CD14-positive monocyte (primary cell): ENCODE measurements at regions not wholly inside any gene's neighbourhood (a gene's known extent, or its start where the extent isn't known, plus 50 kb on each side); places are given as distances from the start of the nearest gene placed in this dataset.

Experiments used
- DNase-seq, 3 donors: peaks; one replicate each; pipeline ENCODE4 v3.0.0-alpha.2; 2011 to 2022
- H2AFZ ChIP-seq: 2 replicates; pipeline ENCODE4 v1.6.0; 2012; ENCODE audit warnings: mild to moderate bottlenecking, low read depth, low read length, inconsistent platforms; ENCODE audit not compliant: insufficient read depth, poor library complexity, severe bottlenecking
- H3K27ac ChIP-seq, 2 donors: 1 replicate in 1 of 2; 2 replicates in 1 of 2; pipeline ENCODE4 v1.5.1; 2012 to 2013; ENCODE audit warnings: low read length in 2 of 2, control low read depth in 1 of 2, inconsistent platforms in 1 of 2, low read depth in 1 of 2, mild to moderate bottlenecking in 1 of 2
- H3K27me3 ChIP-seq, 2 donors: one replicate each; pipeline versions ENCODE4 v1.6.0 to v1.6.1; 2011 to 2013; ENCODE audit warnings: low read length in 2 of 2; ENCODE audit not compliant: control insufficient read depth in 2 of 2, insufficient read depth in 2 of 2
- H3K36me3 ChIP-seq, 2 donors: replicated peaks in 1 of 2; 1 replicate in 1 of 2; 2 replicates in 1 of 2; pipeline versions ENCODE4 v1.5.1 to v1.6.1; 2012 to 2013; ENCODE audit warnings: low read length in 2 of 2, control low read depth in 1 of 2, inconsistent platforms in 1 of 2, mild to moderate bottlenecking in 1 of 2; ENCODE audit not compliant: insufficient read depth in 2 of 2, control insufficient read depth in 1 of 2
- H3K4me1 ChIP-seq, 2 donors: 1 replicate in 1 of 2; 2 replicates in 1 of 2; pipeline versions ENCODE4 v1.5.1 to v1.6.1; 2012 to 2013; ENCODE audit warnings: low read length in 2 of 2, control low read depth in 1 of 2, inconsistent platforms in 1 of 2, mild to moderate bottlenecking in 1 of 2, moderate library complexity in 1 of 2; ENCODE audit not compliant: insufficient read depth in 2 of 2, control insufficient read depth in 1 of 2
- H3K4me2 ChIP-seq: replicated peaks from 2 replicates; pipeline ENCODE3; 2012; ENCODE audit warnings: low read length, moderate library complexity, mild to moderate bottlenecking; ENCODE audit not compliant: poor library complexity, severe bottlenecking; ENCODE audit errors: extremely low read depth
- H3K4me3 ChIP-seq, 3 experiments: fragments of 200-600 bp in 1 of 3; sonication (generic) in 1 of 3; replicated peaks in 1 of 3; 1 replicate in 2 of 3; 2 replicates in 1 of 3; pipeline ENCODE4 v1.5.1; 2011 to 2013; ENCODE audit warnings: low read length in 3 of 3, mild to moderate bottlenecking in 3 of 3, control low read depth in 2 of 3, low read depth in 2 of 3, inconsistent platforms in 1 of 3, moderate library complexity in 1 of 3
- H3K79me2 ChIP-seq: 2 replicates; pipeline ENCODE4 v1.6.0; 2012; ENCODE audit warnings: mild to moderate bottlenecking, control low read depth, inconsistent platforms, low read length, moderate library complexity; ENCODE audit not compliant: insufficient read depth
- H3K9ac ChIP-seq: 2 replicates; pipeline ENCODE4 v1.6.0; 2017; ENCODE audit warnings: low read length, mild to moderate bottlenecking; ENCODE audit not compliant: insufficient read depth, poor library complexity, severe bottlenecking
- H3K9me3 ChIP-seq, 2 donors: replicated peaks in 1 of 2; 1 replicate in 1 of 2; 2 replicates in 1 of 2; pipeline versions ENCODE4 v1.5.1 to v1.6.1; 2012 to 2013; ENCODE audit warnings: low read length in 2 of 2, control low read depth in 1 of 2; ENCODE audit not compliant: control insufficient read depth in 1 of 2, insufficient read depth in 1 of 2
- H4K20me1 ChIP-seq: 2 replicates; pipeline ENCODE4 v1.6.0; 2012; ENCODE audit warnings: mild to moderate bottlenecking, low read length, control low read depth, moderate library complexity; ENCODE audit not compliant: insufficient read depth
- H3K27ac Mint-ChIP-seq, 7 donors: one replicate each; pipeline ENCODE4 v1.8.0; 2020; ENCODE audit warnings: mild to moderate bottlenecking in 7 of 7, mixed read lengths in 7 of 7, moderate library complexity in 6 of 7, inconsistent platforms in 2 of 7
- H3K27me3 Mint-ChIP-seq, 3 donors: one replicate each; pipeline ENCODE4 v1.8.0; 2021 to 2022; ENCODE audit warnings: low read depth in 3 of 3, mild to moderate bottlenecking in 3 of 3, mixed read lengths in 3 of 3, moderate library complexity in 3 of 3, inconsistent platforms in 1 of 3
- H3K36me3 Mint-ChIP-seq, 2 donors: one replicate each; pipeline ENCODE4 v1.8.0; 2020; ENCODE audit warnings: mixed read lengths in 2 of 2, inconsistent platforms in 1 of 2, mild to moderate bottlenecking in 1 of 2
- H3K4me1 Mint-ChIP-seq: one replicate; pipeline ENCODE4 v1.8.0; 2020; ENCODE audit warnings: mild to moderate bottlenecking, mixed read lengths
- H3K4me3 Mint-ChIP-seq, 2 donors: one replicate each; pipeline ENCODE4 v1.8.0; 2020; ENCODE audit warnings: mild to moderate bottlenecking in 2 of 2, mixed read lengths in 2 of 2, moderate library complexity in 1 of 2
- H3K9me3 Mint-ChIP-seq, 7 donors: one replicate each; pipeline ENCODE4 v1.8.0; 2020 to 2022; ENCODE audit warnings: mixed read lengths in 7 of 7, mild to moderate bottlenecking in 6 of 7, moderate library complexity in 6 of 7, inconsistent platforms in 2 of 7
- WGBS: methylation state at CpG from one replicate; pipeline ENCODE4 v1.1.5; 2013; ENCODE audit warnings: missing lambda C conversion rate; ENCODE audit not compliant: insufficient coverage; 5-methylcytosine and 5-hydroxymethylcytosine counted together
- intact Hi-C, 2 donors: fragments of 100-400 bp; cut with micrococcal nuclease; formaldehyde crosslinking; loops; one replicate each; pipeline versions ENCODE4 v1.15.0 to v1.15.1; 2023
- TF ChIP-seq, protein P1 (sequence below): fragments of 200-600 bp; IDR thresholded peaks from one replicate; pipeline ENCODE4 v1.8.0; 2022; ENCODE audit warnings: antibody characterized with exemption, mild to moderate bottlenecking

DNA sequence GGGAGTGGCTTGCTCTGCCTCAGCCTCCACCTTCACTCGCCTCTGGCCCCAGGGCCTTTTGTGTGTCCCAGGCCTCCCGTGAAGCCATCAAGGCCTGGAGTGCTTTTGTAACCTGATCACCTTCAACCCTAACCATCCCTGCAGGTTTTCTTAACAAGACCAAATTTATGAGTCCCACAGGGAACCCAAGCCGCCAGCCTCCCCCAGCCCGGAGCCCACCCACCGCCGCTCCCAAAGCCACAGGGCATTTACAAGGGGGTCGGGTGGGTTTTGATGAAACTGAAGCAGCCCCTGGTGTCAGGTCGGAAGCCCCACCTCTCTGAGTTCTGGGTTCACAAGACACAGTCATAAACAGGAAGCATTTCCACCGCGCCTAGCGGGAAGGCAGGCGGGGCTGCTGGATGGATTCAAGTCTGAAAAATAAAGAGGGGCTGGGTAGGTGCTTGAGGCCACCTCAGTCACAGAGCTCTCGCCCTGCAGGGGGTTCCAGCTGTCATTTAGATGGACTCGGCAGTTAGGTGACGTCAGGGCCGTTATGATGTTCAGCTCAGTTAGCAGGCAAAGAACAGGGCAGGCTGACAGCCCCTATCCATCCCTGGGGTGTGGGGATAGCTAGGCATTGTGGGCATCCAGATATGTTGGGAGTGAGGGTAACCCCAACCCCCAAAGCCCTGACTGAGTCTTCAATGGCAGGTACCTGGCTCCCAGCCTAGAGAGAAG is 128.5 kb downstream of the BCOR start:
- Mint-ChIP-seq H3K4me1 (peaks cover 2% of the 10 kb centered on the region), H3K27ac (no peak overlapping the region), H3K9me3 (peaks cover 3 to 16% (median 9%) of the 10 kb centered on the region in 7 donors), H3K27me3 (peaks cover 0 to 11% (median 3%) of the 10 kb centered on the region in 3 donors), H3K36me3 (no peaks in the 10 kb centered on the region), H3K4me3 (no peak overlapping the region)
- Histone ChIP-seq H3K4me2 (no peak overlapping the region), H3K27me3 (no peaks in the 10 kb centered on the region), H3K4me1 (peaks cover 0 to 7% of the 10 kb centered on the region in 2 donors), H3K36me3 (no peaks in the 10 kb centered on the region), H4K20me1 (no peaks in the 10 kb centered on the region), H3K9ac (no peak overlapping the region), H2AFZ (no peak overlapping the region), H3K27ac (no peak overlapping the region), H3K4me3 (no peak overlapping the region), H3K9me3 (peaks cover 8% of the 10 kb centered on the region in 2 donors), H3K79me2 (no peaks in the 10 kb centered on the region)
- no peak for DNase-seq
- intact Hi-C loops: no loop called here
- TF ChIP-seq, protein P1, sequence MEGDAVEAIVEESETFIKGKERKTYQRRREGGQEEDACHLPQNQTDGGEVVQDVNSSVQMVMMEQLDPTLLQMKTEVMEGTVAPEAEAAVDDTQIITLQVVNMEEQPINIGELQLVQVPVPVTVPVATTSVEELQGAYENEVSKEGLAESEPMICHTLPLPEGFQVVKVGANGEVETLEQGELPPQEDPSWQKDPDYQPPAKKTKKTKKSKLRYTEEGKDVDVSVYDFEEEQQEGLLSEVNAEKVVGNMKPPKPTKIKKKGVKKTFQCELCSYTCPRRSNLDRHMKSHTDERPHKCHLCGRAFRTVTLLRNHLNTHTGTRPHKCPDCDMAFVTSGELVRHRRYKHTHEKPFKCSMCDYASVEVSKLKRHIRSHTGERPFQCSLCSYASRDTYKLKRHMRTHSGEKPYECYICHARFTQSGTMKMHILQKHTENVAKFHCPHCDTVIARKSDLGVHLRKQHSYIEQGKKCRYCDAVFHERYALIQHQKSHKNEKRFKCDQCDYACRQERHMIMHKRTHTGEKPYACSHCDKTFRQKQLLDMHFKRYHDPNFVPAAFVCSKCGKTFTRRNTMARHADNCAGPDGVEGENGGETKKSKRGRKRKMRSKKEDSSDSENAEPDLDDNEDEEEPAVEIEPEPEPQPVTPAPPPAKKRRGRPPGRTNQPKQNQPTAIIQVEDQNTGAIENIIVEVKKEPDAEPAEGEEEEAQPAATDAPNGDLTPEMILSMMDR: no peak
- WGBS: no CpG with 5 or more reads among the region's 16 CpGs

DNA sequence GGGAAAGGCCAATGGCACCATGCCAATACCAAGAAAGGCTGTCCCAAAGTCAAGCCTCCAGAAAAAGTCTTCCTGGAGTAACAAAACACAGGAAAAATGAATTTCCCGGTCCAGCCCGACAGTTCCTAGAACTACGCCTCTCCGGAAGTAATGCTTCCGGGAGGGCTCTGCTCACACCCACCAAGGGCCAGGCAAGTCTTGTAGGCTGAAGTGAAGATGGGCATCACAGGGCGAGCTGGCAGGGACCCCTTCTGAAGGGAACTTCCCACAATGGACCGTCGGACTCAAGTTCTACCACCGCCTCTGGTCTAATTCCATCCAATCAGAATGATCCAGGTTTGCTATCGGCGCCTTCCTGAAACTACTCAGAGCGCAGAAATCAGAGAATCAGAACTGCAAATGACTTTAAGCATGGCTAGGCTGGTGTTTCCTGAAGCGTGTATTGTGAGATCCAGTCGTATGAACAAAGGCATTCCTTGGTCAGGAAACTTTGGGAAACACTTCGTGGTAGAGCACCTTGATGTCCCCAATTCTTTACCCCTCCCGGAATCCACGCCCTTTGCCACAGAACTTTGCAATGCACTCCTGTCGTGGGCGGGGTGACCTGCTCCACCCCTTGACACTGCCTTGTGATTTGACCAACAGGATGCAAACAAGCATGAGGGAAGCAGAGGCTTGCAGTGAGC is 127.8 kb downstream of the BCOR start:
- H3K27me3 Mint-ChIP-seq: peaks cover 0 to 11% (median 3%) of the 10 kb centered on the region in 3 donors
- peaks cover 8% of the 10 kb centered on the region in 2 donors for H3K9me3 ChIP-seq
- no peaks in the 10 kb centered on the region for H3K79me2 ChIP-seq
- intact Hi-C loops: no loop called here
- peaks cover 2% of the 10 kb centered on the region for H3K4me1 Mint-ChIP-seq
- H3K9ac ChIP-seq: no peak overlapping the region
- no peaks in the 10 kb centered on the region for H3K36me3 Mint-ChIP-seq
- H3K4me3 Mint-ChIP-seq: no peak overlapping the region
- H3K4me1 ChIP-seq: peaks cover 0 to 7% of the 10 kb centered on the region in 2 donors
- no peak overlapping the region for H3K4me2 ChIP-seq
- no peaks in the 10 kb centered on the region for H4K20me1 ChIP-seq
- H2AFZ ChIP-seq: no peak overlapping the region
- TF ChIP-seq, protein P1: no peak
- H3K27ac ChIP-seq: no peak overlapping the region
- H3K27me3 ChIP-seq: no peaks in the 10 kb centered on the region
- no peaks in the 10 kb centered on the region for H3K36me3 ChIP-seq
- H3K4me3 ChIP-seq: no peak overlapping the region
- peaks cover 3 to 16% (median 8%) of the 10 kb centered on the region in 7 donors for H3K9me3 Mint-ChIP-seq
- H3K27ac Mint-ChIP-seq: no peak overlapping the region
- no peak for DNase-seq
- 82% methylated on average over 7 of the region's 19 CpGs for WGBS
